Panc1 (cell line): ENCODE measurements at regions not wholly inside any gene's neighbourhood (a gene's known extent, or its start where the extent isn't known, plus 50 kb on each side); places are given as distances from the start of the nearest gene placed in this dataset.

Experiments
- ATAC-seq: fragments of 200-7000 bp; cut with Tn5 transposase; 2 replicates; pipeline ENCODE4 v1.9.1; 2020; ENCODE audit warnings: mild to moderate bottlenecking, moderate library complexity
- BruUV-seq: library from RNA; stranded (reverse); fragments of 400-500 nt; replicated peaks from 2 replicates; lab custom pipeline; 2021; lab: Mats Ljungman, UMichigan
- CTCF ChIA-PET: fragments of 300-600 bp; sonication (Branson Sonifier 250); formaldehyde crosslinking; loops from one replicate; lab custom pipeline; 2022; ENCODE audit warnings: antibody characterized with exemption; lab: Charles Lee
- POLR2A ChIA-PET: fragments of 300-600 bp; sonication (Branson Sonifier 250); formaldehyde crosslinking; loops from one replicate; lab custom pipeline; 2022; ENCODE audit warnings: antibody characterized with exemption; lab: Charles Lee
- DNase-seq: peaks from one replicate; pipeline ENCODE4 v3.0.0-alpha.2; 2010; ENCODE audit warnings: low read depth, low spot score
- H3K27ac ChIP-seq: 2 replicates; pipeline ENCODE4 v1.5.1; 2011; ENCODE audit warnings: mild to moderate bottlenecking, low read length, inconsistent platforms
- H3K27me3 ChIP-seq: fragments of 200-500 bp; sonication (Bioruptor generic); 2 replicates; pipeline ENCODE4 v1.6.0; 2014; ENCODE audit warnings: low read length, inconsistent platforms; ENCODE audit not compliant: control insufficient read depth, insufficient read depth
- H3K36me3 ChIP-seq: fragments of 200-500 bp; sonication (Bioruptor generic); 2 replicates; pipeline ENCODE4 v1.5.1; 2014; ENCODE audit warnings: inconsistent platforms, mild to moderate bottlenecking, low read length, moderate library complexity; ENCODE audit not compliant: control insufficient read depth, insufficient read depth
- H3K4me1 ChIP-seq: 2 replicates; pipeline ENCODE4 v1.5.1; 2011; ENCODE audit warnings: inconsistent platforms, mild to moderate bottlenecking, low read length, moderate library complexity; ENCODE audit not compliant: control insufficient read depth, insufficient read depth
- H3K4me3 ChIP-seq, 2 experiments: 2 replicates each; pipeline ENCODE4 v1.5.1; 2011 to 2012; ENCODE audit warnings: low read depth in 2 of 2, low read length in 2 of 2, mild to moderate bottlenecking in 2 of 2, inconsistent platforms in 1 of 2, moderate library complexity in 1 of 2
- H3K9me3 ChIP-seq: fragments of 200-500 bp; sonication (Bioruptor generic); 2 replicates; pipeline ENCODE4 v1.5.1; 2014; ENCODE audit warnings: low read depth, mild to moderate bottlenecking, inconsistent platforms, low read length, moderate library complexity; ENCODE audit not compliant: control insufficient read depth, insufficient read depth
- CTCF ChIP-seq: fragments of 450-650 bp; IDR thresholded peaks from 2 replicates; pipeline ENCODE4 v1.5.1; 2017; ENCODE audit warnings: mild to moderate bottlenecking
- POLR2AphosphoS5 ChIP-seq: IDR thresholded peaks from 2 replicates; pipeline ENCODE4 v1.6.1; 2012; ENCODE audit warnings: mild to moderate bottlenecking, low read depth, low read length, moderate library complexity
- REST ChIP-seq, 2 experiments: IDR thresholded peaks; 2 replicates each; pipeline ENCODE4 v1.6.1; 2011 to 2012; ENCODE audit warnings: low read depth in 2 of 2, control low read depth in 1 of 2, low read length in 1 of 2, mild to moderate bottlenecking in 1 of 2, moderate library complexity in 1 of 2; ENCODE audit not compliant: insufficient read depth in 1 of 2
- SIN3A ChIP-seq: IDR thresholded peaks from 2 replicates; pipeline ENCODE4 v1.6.1; 2012; ENCODE audit warnings: low read depth, mild to moderate bottlenecking, low read length, moderate library complexity, borderline replicate concordance; ENCODE audit not compliant: insufficient read depth
- TCF7L2 ChIP-seq: IDR thresholded peaks from 2 replicates; pipeline ENCODE4 v1.6.1; 2011; ENCODE audit warnings: mild to moderate bottlenecking, low read depth, low read length, inconsistent platforms
- in situ Hi-C: cut with HindIII; loops from 2 replicates; pipeline ENCODE4 v1.10.0; 2016; ENCODE audit warnings: low sequenced_read_pairs, low pct_unique_long_range_greater_than_20kb
- intact Hi-C: fragments of 100-400 bp; cut with micrococcal nuclease; formaldehyde crosslinking; loops from one replicate; pipeline ENCODE4 v1.10.0; 2022; ENCODE audit not compliant: unreplicated experiment

- Histone ChIP-seq H3K36me3 (no peaks in the 10 kb centered on the region), H3K27me3 (no peaks in the 10 kb centered on the region), H3K4me1 (no peaks in the 10 kb centered on the region), H3K27ac (no peak overlapping the region), H3K4me3 (no peak overlapping the region), H3K9me3 (no peaks in the 10 kb centered on the region)
- BruUV-seq, result no TSS peak
- TF ChIP-seq REST (IDR thresholded peaks at IDR 0.05; ENCODE audit: insufficient read depth in 1 of 2, low read depth in 2 of 2, low read length in 1 of 2) (no peak), CTCF (no peak), POLR2AphosphoS5 (no peak), TCF7L2 (no peak), SIN3A (no peak)
- in situ Hi-C loops, result no loop called here
- POLR2A ChIA-PET, result no interaction called here
- CTCF ChIA-PET, result no interaction called here
- no peak for ATAC-seq
- DNase-seq, result no peak
- intact Hi-C loops, result no loop called here
These were observed 702.2 kb upstream of the NRXN1 start for GRCh38 chr2:51734115-51734514.

GRCh38 chr2:51723691-51724090, 691.8 kb upstream of the NRXN1 start:
- no TSS peak for BruUV-seq
- H3K9me3 ChIP-seq, result no peaks in the 10 kb centered on the region
- CTCF ChIA-PET, result no interaction called here
- H3K4me3 ChIP-seq, result no peak overlapping the region
- POLR2A ChIA-PET, result no interaction called here
- H3K4me1 ChIP-seq, result no peaks in the 10 kb centered on the region
- H3K27me3 ChIP-seq, result no peaks in the 10 kb centered on the region
- H3K36me3 ChIP-seq, result no peaks in the 10 kb centered on the region
- intact Hi-C loops (loop anchor here (5.0 kb wide), 1 partner anchor 51 kb away; no protein-coding TSS in a partner anchor), in situ Hi-C loops (no loop called here)
- no peak overlapping the region for H3K27ac ChIP-seq
- TF ChIP-seq POLR2AphosphoS5, result no peak
- TF ChIP-seq SIN3A, result no peak
- TF ChIP-seq REST (IDR thresholded peaks at IDR 0.05; ENCODE audit: insufficient read depth in 1 of 2, low read depth in 2 of 2, low read length in 1 of 2), result no peak
- no peak for TF ChIP-seq TCF7L2
- no peak for TF ChIP-seq CTCF
- no peak for ATAC-seq
- DNase-seq, result no peak
